Islet of Langerhans (tissue), 1 donor: ENCODE measurements at regions not wholly inside any gene's neighbourhood (a gene's known extent, or its start where the extent isn't known, plus 50 kb on each side); places are given as distances from the start of the nearest gene placed in this dataset.
"Not testable (repeated sequence)": the region's sequence is repeated elsewhere in the genome, so short reads cannot be mapped to it uniquely, and the experiment has no call there.

Source experiments
- FAIRE-seq: peaks from one replicate; lab custom pipeline; 2011; peaks lifted over from hg19 to GRCh38; lab: Jason Lieb, UNC

DNA sequence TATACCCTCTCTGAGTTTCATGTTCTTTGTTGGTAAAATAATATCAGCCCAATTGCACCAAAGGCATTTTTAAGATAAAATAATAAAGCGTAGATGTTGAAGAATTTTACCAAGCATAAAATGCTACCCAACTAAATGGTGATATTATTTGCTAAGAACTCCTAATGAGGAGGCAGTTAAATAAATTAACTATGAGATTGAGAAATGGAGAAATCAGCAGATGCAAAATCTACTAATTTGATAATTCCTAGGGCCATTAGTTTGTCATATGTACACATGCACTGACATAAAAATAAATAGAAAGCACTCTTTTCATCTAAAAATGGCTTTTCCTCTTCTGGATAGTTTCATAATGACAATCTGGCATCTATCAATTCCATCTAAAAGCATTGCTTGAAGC is 681.5 kb upstream of the FAM98A start:
- FAIRE-seq, result peak; percentile 36

DNA sequence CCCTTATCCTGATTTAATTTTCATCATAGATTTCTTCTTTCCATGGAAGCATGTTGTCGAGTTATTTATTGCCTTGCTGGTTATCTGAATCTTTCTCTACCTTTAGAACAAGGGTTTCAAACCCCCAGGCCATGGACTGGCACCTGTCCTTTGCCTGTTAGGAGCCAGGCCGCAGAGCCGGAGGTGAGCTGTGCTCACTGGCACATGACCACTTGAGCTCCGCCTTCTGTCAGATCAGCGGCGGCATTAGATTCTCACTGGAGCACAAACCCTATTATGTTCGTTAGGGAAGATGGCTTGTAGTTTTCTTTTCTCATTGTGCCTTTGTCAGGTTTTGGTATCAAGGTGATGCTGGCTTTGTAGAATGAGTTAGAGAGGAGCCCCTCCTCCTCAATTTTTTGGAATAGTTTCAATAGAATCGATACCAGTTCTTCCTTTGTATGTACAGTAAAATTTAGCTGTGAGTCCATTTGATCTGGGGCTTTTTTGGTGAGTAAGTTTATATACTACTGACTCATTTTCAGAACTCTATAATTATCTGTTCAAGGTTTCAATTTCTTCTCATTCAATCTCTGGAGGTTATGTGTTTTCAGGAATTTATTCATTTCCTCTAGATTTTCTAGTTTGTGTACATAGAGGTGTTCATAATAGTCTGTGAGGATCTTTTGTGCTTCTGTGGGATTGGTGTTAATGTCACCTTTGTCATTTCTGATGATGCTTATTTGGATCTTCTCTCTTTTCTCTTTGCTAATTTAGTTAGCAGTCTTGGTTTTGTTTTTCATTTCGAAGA is 668.0 kb upstream of the FAM98A start:
- FAIRE-seq, result no peak

DNA sequence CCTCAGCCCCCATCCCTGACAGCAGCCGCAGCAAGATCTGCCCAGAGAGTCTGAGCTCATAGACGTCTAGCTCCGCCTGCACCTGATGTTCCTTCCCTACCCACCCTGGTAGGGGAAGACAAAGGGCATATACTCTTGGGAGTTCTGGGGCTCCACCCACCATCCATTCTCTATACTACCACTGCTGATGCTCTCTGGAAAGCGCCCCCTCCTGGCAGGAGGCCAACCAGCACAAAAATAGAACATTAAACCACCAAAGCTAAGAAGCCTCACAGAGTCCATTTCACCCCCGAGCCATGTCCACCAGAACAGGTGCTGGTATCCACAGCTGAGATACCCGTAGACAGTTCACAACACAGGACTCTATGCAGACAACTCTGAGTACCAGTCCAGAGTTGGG is 662.6 kb upstream of the FAM98A start:
- FAIRE-seq, result no peak

DNA sequence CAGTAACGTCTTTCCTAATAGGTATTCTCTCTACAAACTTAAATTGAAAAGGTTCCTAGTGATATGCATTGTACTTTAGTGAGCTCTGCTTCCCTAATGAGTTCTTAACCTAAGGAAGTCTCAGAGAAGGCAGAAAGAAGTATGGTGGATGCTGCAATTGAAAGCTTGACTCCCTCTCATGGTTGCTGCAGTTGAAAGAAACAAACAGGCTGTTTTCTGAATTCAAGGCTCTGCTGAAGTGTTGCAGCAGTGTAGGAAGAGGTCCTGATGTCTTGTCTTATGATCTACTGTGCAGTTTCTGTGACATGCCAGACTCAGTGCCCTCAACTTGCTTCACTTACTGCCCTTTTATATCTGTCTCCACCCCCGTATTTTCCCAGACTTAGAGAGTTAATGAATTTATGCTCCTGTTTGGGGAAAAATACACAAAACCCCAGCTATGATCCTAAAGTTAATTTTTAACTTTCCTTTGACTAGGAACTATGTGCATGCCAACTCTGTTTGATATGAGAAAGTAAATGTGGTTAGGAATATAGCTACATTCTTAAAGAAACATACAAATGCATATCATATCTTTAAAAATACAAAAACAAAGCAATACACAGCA is 655.3 kb upstream of the FAM98A start:
- FAIRE-seq, result no peak

DNA sequence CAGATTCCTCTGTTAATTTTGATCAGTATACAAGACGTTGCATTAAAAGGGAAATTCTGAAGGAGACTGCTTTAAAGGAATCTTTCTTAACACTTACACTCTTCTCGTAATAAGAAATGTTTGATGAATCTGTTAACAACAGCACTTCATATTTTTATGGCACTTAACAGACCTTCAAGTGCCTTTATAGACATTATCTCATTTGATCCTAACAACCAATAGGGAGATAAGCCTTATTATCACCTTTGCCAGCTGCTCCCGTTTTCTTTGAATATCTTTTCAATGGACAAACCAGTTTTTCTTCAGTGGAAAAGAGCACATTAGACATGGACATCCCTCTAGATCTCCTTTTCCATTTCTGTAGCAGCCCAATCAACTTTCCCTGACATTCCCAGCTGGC is 653.0 kb upstream of the FAM98A start:
- no peak for FAIRE-seq

DNA sequence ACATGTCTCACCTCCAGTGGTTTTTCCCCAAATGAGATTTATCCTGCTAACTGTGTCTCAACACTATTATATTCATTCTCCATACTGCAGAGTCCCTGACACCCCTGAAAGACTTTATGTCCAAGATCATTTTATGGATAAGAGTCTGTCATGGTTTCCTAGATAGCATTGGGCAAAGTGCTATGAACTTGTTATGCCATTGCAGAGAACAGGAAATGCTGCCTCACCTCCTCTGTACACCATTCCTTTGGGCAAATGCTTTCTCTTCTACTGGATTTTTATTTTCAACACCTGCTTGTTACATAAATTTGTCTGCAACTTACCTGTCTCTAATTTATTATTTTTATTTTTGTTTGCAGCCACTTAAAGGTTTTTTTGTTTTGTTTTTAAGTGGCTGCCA is 652.5 kb upstream of the FAM98A start:
- no peak for FAIRE-seq

DNA sequence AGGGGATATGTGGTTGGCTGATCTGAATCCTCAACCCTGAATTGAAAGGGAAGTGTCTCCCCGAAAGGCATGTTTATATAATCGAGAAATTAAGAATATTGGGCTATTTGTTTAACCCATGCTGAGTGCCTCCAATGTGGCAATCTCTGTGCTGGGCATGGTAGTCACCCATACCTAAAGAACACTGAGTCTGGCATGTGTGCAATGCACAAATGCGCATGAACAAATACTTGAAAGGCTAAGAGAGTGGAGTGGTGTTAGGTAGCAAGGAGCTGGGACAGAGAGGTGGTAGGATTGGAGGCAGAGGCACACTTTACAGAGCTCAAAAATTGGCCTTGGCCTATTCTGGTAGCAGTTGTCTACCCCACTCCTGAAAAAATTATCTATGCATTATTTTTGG is 645.1 kb upstream of the FAM98A start:
- FAIRE-seq, result no peak

DNA sequence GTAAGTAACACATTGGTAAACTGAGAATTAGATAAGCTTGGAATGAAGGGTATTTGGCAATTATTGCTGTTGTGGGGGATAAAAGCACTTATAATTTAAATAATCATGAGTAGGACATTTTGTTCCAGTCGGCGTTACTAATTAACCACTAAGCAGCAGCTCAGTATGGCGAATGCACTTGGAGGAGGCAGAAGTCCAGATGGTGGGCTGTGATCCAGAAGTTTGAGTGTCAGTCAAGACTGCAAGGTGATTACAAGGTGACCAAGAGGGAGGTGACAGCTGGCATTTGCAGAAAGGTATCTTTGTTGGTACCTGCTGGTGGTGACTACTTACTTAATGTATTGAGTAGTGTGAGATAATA is 643.6 kb upstream of the FAM98A start:
- peak; percentile 86 for FAIRE-seq

DNA sequence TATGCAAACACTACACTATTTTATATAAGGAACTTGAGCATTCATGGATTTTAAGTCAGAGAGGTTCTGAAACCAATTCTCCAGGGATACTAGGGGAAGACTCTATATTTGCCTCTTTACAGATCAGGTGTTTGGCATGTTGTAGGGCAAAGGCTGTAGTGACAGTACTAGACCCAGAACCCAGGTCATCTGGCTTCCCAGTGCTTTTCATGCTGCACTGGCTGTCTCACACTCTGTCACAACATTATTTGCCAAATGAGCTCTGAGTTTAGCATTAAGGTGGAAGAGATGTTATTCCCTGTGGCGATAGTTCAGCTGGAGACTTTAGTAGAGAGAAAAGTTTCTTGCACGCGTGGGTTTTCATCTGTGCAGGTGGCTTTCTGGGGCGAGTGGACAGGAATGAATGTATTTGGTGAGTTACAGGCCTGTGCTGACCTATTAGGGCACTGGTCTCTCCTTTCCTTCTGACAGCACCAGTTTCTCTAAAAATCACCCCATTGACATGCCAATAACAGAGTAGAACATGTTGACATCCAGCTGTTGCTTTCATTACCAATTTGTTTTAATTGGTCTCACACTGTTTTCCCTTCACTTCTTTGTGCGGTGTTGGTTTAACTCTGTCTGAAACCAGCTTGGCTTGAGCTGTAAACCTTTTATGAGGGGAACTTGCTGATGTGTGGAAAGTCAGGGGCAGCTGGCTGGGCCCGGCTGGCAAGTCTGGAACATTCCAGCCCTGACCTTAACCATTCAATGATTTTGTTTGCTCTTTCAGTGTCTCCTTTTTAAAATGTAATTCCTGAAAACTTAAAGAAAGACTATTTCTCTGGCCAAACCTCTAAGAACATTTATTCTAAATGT is 643.0 kb upstream of the FAM98A start:
- FAIRE-seq, result no peak

DNA sequence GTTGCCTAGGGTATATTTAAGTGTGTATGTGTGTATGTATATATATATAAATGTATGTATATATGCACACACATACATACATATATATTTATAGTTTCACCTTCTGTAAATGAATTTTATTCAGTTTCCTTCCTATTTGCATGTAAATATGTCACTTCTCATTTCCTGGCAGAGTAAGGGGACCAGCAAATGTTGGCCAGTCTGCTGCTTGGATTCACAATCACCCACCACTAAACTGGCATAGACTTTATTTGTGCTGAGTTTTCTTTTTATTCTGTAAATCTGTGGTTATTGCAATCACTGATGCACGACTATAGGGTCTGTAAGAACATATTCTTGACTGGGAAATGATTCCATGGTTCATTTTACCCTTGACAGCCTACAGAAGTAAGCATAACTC is 640.4 kb upstream of the FAM98A start:
- peak; percentile 33 for FAIRE-seq

DNA sequence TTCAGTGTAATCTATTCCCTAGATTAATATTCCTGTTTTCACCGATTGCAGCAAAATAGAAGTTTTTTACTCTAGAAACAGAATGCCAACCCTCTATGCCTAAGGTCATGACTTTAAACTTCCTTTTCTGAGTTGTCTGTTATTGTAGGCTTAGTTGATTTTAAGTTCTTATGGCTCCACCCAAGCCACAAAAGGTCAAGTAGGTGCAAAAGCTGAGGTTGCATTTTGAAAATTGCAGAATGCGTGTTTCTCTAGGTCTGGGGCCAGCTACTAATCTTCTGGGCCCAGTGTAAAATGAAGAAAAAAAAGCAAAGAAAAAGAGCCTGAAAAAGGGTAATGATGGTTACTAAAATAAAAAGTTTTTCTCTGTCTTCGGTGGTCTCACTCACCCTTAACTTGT is 635.7 kb upstream of the FAM98A start:
- no peak for FAIRE-seq

DNA sequence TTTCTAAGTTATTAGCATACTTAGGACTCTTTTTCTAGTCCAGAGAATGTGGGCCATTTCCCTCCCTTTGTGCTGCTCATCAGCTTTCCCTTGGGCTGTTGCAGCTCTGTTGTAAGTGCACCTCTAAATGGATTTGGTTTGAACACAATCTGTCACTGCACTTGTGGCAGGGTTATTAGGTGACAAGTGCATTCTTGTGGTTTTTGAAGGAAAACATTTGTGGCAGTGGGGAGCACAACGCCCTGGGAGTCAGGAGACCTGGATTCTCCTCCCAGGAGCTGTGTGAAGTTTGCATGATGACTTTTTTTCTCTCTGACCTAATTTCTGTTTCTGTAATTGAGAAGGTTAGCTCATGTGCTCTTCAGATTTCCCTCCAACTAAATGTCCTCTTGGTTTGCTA is 630.9 kb upstream of the FAM98A start:
- no peak for FAIRE-seq

DNA sequence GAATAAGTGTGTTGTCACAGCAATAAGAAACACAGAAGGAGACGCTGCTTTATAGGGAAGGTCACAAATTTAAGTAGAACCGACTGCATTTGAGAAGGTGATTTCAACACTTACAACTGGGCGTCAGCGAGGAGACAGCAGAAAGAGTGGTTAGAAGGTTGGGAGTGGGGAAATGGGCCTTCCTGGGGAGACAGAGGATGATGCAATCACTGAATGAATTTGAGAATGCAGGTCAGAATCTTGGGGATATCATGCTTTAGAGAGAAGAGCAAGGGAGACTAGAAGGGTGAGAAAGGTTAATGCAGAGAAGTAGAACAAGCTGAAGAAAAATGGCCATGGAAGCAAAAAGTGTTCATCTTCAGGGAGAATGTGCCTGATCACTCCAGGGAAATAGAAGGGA is 616.1 kb upstream of the FAM98A start:
- FAIRE-seq, result no peak

DNA sequence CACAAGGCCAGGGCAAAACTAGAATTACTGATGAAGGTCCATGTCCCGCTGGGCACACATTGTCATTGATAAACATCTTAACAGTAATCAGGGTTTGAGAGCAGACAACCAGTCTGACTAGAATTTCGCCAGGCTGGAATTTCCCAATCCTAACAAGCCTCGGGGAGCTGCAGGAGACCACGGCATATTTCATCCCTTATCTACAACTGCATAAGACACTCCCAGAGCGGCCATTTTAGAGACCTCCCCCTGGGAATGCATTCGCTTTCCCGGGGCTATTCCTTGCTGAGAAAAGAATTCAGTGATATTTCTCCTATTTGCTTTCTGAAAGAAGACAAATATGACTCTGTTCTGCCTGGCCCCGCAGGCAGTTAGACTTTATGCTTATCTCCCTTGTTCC is 611.3 kb upstream of the FAM98A start:
- FAIRE-seq, result not testable (repeated sequence)

DNA sequence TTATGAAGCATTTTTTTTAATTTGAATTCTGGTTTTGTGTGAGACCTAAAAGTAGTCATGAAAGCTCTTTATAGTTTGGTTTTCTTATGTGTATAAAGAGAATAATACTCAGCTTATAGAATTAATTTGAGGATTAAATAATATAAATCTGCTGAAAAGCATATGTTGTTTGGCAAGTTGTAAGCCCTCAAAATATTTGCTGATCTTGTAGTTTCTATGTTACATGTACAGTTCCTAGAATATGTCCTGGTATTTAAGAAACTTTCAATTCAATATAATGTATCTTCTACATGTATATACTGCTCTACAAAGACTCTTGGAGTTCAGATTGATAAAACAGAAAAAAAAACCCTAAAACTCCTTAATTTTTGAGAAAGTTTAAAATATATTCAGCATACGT is 605.5 kb upstream of the FAM98A start:
- no peak for FAIRE-seq

DNA sequence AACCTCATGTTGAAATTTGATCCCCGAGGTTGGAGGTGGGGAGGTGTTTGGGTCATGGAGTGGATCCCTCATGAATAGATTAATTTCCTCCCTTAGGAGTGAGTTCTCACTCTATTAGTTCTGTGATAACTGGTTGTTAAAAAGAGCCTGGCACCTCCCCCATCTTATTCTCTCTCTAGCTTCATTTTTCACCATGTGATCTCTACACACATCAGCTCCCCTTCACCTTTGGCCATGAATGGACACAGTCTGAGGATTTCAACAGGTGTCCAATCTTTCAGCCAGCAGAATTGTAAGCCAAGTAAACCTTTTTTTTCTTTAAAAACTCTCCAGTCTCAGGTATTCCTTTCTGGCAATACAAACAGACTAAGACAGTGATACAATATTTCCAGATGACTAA is 602.0 kb upstream of the FAM98A start:
- FAIRE-seq, result no peak

DNA sequence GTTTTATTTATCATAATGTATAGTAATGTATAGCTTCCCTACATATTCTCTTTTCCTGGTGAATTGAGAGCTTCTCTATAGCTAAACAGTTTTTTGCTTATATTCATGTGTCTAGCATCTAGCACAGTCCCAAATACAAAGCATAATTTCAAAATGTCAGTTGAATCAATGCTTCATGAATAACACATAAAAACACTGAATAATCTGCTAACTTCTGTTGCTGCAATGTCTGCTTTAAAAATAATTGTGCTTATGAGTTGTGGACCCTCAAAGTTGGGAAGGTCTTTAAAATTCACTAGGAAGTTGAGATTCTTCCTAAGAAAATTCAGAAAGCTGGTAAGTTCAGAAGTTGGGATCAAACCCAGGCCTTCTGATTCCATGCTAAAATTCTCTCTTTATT is 600.9 kb upstream of the FAM98A start:
- FAIRE-seq, result no peak

DNA sequence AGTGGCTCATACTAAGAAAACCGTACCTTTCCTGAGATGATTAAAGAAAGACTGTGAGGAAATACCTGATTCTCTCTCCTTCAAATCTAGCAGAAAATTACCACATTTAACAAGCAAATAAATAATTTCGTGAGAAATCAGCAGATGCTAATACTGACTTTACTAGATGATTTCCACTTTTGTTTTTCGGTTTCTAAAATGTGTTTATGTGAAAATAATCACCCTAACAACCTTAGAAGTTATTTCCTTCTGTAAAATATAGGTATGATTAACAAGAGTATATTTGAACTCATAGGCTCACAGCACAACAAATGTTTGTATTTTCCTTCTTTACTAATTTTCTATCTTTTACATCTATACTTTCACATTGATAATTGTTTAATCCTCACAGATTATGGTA is 594.1 kb upstream of the FAM98A start:
- FAIRE-seq, result no peak

DNA sequence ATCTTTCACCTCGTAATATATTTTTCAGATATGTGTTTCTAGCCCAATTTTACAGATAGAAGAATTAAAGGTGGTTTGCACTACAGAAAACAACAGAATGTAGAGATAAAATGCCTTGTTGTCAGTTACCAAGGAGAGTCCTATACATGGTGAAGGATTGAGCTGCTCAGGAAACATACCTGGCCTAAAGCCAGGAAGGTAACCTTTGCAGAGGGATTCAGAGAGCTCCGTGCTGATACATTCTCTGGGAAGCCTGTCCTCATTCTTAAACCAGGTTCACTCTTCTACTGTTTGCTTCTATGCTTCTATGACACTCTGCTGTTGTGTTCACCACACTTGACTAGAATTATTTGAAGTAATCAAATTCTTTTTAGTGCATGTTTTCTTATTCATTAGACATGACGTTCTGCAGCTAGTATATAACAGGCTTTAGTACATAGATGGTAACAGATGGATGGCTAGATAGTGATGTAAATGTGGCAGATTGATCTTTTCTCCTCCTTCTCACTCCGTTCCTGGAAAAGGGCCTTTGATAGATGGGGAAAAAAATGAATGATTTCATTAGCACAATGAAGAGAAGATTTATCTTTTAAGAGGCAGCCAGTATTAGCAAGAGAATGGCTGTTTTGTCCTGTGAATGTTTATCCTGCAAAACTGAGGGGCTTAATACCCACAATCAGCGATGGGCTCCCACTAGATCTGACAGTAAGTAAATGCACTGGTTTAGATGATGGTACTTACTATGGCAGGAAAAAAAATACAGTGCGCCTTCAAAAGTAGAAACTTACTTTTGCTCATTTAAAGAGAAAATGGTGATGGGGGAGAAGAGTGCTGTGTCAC is 589.6 kb upstream of the FAM98A start:
- FAIRE-seq, result no peak

DNA sequence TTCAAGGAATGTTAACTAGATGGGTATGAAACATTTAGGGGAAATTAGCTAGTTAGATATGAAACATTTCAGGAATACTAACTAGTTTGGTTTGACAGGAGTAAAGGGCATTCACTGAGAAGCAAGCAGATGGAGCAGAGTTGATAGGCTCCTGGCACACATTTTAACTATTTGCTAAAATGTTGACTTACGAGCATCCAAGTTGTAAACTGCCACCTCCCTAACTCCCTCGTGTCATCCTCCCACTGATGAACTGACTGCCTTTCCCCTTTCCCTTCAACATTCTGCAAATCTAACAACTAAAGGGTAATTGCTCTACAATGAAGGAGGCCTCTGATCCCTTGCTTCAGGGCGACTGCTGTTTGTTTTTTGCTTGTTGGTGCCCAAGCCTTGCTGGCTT is 580.4 kb upstream of the FAM98A start:
- FAIRE-seq, result no peak

DNA sequence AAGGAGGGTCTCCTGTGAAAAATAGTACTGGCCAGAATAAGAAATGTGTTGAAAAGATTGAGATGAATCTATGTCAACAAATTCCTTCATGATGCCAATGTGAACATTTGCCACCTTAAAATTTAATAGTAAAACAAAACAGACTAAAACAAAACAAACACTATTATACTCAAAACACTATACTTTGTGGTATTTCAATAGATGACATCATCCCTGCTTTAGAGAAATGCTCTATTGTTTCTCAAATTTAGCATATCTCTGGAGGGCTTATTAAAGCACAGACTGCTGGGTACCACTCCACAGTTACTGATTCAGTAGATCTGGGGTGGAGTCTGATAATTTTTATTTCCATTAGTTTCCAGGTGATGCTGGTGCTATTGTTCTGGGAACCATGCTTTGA is 579.4 kb upstream of the FAM98A start:
- no peak for FAIRE-seq

DNA sequence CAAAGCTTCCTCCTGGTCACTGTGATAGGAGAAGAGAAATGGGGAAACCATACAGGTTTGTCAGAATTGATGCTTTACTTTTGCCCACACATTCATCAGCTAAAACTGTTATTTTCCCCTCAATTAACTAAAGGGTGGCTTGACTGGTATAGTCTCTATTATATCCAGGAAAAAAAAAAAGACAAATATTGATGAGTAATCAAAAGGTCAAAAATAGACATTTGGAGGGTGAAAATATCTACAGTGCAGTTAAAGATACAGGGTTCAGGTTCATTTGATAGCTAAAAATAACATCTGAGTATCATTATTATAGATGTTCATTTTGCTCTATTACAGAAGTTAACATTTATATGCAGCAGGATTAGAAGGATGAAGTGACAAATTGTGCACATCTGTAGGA is 577.6 kb upstream of the FAM98A start:
- no peak for FAIRE-seq

DNA sequence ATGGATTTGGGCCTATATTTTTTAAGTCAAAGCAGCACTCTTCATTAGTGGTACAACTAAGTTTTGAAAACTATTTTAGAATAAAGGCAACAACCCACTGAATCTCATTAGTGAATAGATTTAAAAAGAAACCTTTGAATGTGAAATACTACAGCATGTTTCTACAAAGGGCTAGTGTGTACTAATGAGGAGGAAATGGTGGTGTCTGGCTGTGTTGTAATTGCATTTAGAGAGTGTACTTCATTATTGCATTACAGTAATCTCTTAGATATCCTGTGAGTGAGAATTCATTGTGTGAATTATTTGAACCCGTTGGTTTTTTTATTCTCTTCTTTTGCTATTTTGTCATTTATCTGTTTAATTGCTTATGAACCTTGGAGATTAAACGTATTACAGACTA is 575.4 kb upstream of the FAM98A start:
- no peak for FAIRE-seq
